Cardiac muscle cell (in vitro differentiated cells and primary cell): ENCODE measurements at regions not wholly inside any gene's neighbourhood (a gene's known extent, or its start where the extent isn't known, plus 50 kb on each side); places are given as distances from the start of the nearest gene placed in this dataset.

Experiments used
- DNase-seq, 2 donors: peaks; one replicate each; pipeline versions ENCODE4 v3.0.0 to v3.0.0-alpha.2; 2010 to 2017; ENCODE audit warnings: low read depth in 1 of 2, low spot score in 1 of 2
- H3K27ac ChIP-seq: fragments of 200-600 bp; sonication (generic); 2 replicates; pipeline ENCODE4 v1.5.1; 2016
- H3K27me3 ChIP-seq: fragments of 200-600 bp; sonication (generic); 2 replicates; pipeline ENCODE4 v1.6.0; 2016; ENCODE audit warnings: control low read depth
- H3K36me3 ChIP-seq: fragments of 200-600 bp; sonication (generic); 2 replicates; pipeline ENCODE4 v1.5.1; 2016; ENCODE audit warnings: control low read depth
- H3K4me1 ChIP-seq: fragments of 200-600 bp; sonication (generic); 2 replicates; pipeline ENCODE4 v1.8.1; 2017; ENCODE audit warnings: low read depth, mild to moderate bottlenecking, mixed run types
- H3K4me3 ChIP-seq: fragments of 200-600 bp; sonication (generic); 2 replicates; pipeline ENCODE4 v1.5.1; 2016; ENCODE audit warnings: mild to moderate bottlenecking
- H3K9me3 ChIP-seq: fragments of 200-600 bp; sonication (generic); 2 replicates; pipeline ENCODE4 v1.5.1; 2017; ENCODE audit warnings: low read depth, mild to moderate bottlenecking, control low read depth
- CTCF ChIP-seq: IDR thresholded peaks from 2 replicates; pipeline ENCODE4 v1.5.1; 2012; ENCODE audit warnings: low read depth, mild to moderate bottlenecking, low read length

DNA sequence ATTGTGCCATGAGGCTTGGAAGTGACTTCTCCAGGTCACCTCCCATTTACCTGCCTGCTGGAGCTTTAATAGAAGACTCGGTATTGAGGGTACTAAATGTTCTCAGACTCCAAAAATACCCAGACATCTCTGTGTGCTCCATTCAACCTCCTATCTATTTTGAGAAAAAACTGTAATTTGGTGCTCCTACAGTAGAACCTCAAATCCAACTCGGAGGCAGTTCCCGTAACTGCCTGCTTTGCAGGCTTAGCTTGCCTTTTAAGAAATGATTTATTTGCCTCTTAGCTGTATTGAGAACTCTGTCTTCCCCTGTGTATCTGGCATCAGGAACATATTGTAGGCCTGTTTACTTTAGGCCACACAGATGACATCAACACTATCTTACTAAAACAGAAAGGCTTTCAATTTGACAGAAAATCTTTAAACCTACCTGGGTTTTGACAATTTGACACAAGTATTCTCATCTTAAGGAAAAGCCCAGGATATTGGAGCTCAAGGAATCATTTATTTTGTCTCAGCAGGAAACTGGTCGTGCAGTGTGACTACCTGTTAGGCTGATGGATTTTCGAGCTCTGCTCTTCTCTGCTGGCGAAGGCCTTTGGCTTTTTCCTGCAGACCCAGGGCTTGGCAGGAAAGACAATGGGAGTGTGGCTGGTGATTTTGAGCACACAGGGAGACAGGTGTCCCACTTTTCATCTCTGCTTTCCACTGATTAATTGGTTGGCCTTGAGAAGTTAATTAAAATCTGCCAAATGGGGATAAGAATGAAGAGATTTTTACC, 314.8 kb downstream of the SNAPC1 start:
- no peak overlapping the region for H3K4me3 ChIP-seq
- DNase-seq, result no peak
- no peak overlapping the region for H3K27ac ChIP-seq
- no peak for TF ChIP-seq CTCF
- no peaks in the 10 kb centered on the region for H3K9me3 ChIP-seq
- H3K36me3 ChIP-seq, result no peaks in the 10 kb centered on the region
- no peaks in the 10 kb centered on the region for H3K27me3 ChIP-seq
- H3K4me1 ChIP-seq, result no peaks in the 10 kb centered on the region

GRCh38 chr14:62077676-62078261, 315.5 kb downstream of the SNAPC1 start:
- Histone ChIP-seq H3K4me1 (no peaks in the 10 kb centered on the region), H3K27ac (no peak overlapping the region), H3K27me3 (no peaks in the 10 kb centered on the region), H3K9me3 (no peaks in the 10 kb centered on the region), H3K36me3 (no peaks in the 10 kb centered on the region), H3K4me3 (no peak overlapping the region)
- no peak for TF ChIP-seq CTCF
- DNase-seq, result no peak

GRCh38 chr14:62079038-62079437, 316.8 kb downstream of the SNAPC1 start:
- H3K36me3 ChIP-seq, result no peaks in the 10 kb centered on the region
- no peaks in the 10 kb centered on the region for H3K9me3 ChIP-seq
- H3K27me3 ChIP-seq, result no peaks in the 10 kb centered on the region
- H3K27ac ChIP-seq, result no peak overlapping the region
- H3K4me3 ChIP-seq, result no peak overlapping the region
- no peaks in the 10 kb centered on the region for H3K4me1 ChIP-seq
- DNase-seq, result no peak
- no peak for TF ChIP-seq CTCF

DNA sequence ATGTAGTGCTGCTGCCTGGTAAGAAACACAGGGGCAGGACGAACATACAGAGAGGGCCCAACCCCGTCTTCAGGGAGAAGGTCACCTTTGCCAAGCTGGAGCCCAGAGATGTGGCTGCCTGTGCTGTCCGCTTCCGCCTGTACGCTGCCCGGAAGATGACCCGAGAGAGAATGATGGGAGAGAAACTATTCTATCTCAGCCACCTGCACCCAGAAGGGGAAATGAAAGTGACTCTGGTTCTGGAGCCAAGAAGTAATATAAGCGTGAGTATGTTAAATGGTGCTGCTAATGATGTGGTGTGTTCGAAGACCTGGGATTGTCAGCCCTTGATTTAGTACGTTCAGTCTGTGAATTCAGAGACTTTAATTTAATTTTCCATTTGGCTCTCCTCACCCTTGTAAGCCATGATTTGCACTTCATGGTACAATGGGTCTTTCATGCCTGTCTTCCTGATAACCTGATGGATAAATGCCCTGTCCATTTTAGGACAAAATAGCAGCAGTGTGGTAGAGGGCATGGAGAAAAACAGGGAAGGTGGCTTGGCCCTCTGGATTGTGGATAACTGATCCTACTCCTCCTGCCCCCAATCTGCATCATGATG, 318.9 kb downstream of the SNAPC1 start:
- H3K9me3 ChIP-seq, result no peaks in the 10 kb centered on the region
- H3K27me3 ChIP-seq, result no peaks in the 10 kb centered on the region
- DNase-seq, result no peak
- TF ChIP-seq CTCF, result no peak
- no peak overlapping the region for H3K4me3 ChIP-seq
- no peak overlapping the region for H3K27ac ChIP-seq
- H3K4me1 ChIP-seq, result no peaks in the 10 kb centered on the region
- no peaks in the 10 kb centered on the region for H3K36me3 ChIP-seq

GRCh38 chr14:62081951-62082350, 319.7 kb downstream of the SNAPC1 start:
- Histone ChIP-seq H3K4me3 (no peak overlapping the region), H3K36me3 (no peaks in the 10 kb centered on the region), H3K27ac (no peak overlapping the region), H3K9me3 (no peaks in the 10 kb centered on the region), H3K4me1 (no peaks in the 10 kb centered on the region), H3K27me3 (no peaks in the 10 kb centered on the region)
- no peak for TF ChIP-seq CTCF
- DNase-seq, result no peak
